Endothelial cell of umbilical vein (primary cell): ENCODE measurements at regions not wholly inside any gene's neighbourhood (a gene's known extent, or its start where the extent isn't known, plus 50 kb on each side); places are given as distances from the start of the nearest gene placed in this dataset.

Experiments used
- BruUV-seq: library from RNA; stranded (reverse); fragments of 400-500 nt; replicated peaks from 2 replicates; lab custom pipeline; 2021; lab: Mats Ljungman, UMichigan
- CTCF ChIA-PET: fragments of 300-600, 350-600 bp; sonication (Branson Sonifier 250); formaldehyde crosslinking; loops from one replicate; lab custom pipeline; 2021; ENCODE audit warnings: antibody characterized with exemption, inconsistent platforms; lab: Charles Lee
- POLR2A ChIA-PET: fragments of 300-600, 350-600 bp; sonication (Branson Sonifier 250); formaldehyde crosslinking; loops from one replicate; lab custom pipeline; 2021; ENCODE audit warnings: antibody characterized with exemption, inconsistent platforms; lab: Charles Lee
- DNase-seq: peaks from one replicate; pipeline ENCODE4 v3.0.0-alpha.2; 2011; ENCODE audit warnings: low read depth, low spot score
- FAIRE-seq: peaks from 2 replicates; lab custom pipeline; 2011; peaks lifted over from hg19 to GRCh38; lab: Jason Lieb, UNC
- H2AFZ ChIP-seq: 2 replicates; pipeline ENCODE4 v1.6.0; 2012; ENCODE audit warnings: low read depth, low read length, control low read depth, inconsistent platforms
- H3K27ac ChIP-seq: 2 replicates; pipeline ENCODE4 v1.5.1; 2011; ENCODE audit warnings: low read depth, mild to moderate bottlenecking, control low read depth, low read length, moderate library complexity; ENCODE audit not compliant: insufficient read depth
- H3K27me3 ChIP-seq, 2 experiments: 2 replicates each; pipeline versions ENCODE4 v1.6.0 to v1.6.1; 2011; ENCODE audit warnings: low read length in 2 of 2, mixed read lengths in 1 of 2; ENCODE audit not compliant: control insufficient read depth in 2 of 2, insufficient read depth in 2 of 2
- H3K36me3 ChIP-seq, 2 experiments: 2 replicates in 1 of 2; 3 replicates in 1 of 2; pipeline ENCODE4 v1.5.1; 2011; ENCODE audit warnings: low read length in 2 of 2, mild to moderate bottlenecking in 1 of 2, moderate library complexity in 1 of 2; ENCODE audit not compliant: control insufficient read depth in 2 of 2, insufficient read depth in 2 of 2; ENCODE audit errors: extremely low read depth in 1 of 2
- H3K4me1 ChIP-seq: 3 replicates; pipeline ENCODE4 v1.5.1; 2011; ENCODE audit warnings: mild to moderate bottlenecking, low read length; ENCODE audit not compliant: control insufficient read depth, insufficient read depth; ENCODE audit errors: extremely low read depth
- H3K4me2 ChIP-seq: 2 replicates; pipeline ENCODE4 v1.6.1; 2011; ENCODE audit warnings: low read length, control low read depth, mixed read lengths; ENCODE audit not compliant: insufficient read depth
- H3K4me3 ChIP-seq, 3 experiments: fragments of 200-600 bp in 1 of 3; sonication (generic), shearing (Covaris generic) in 1 of 3; replicated peaks in 1 of 3; 2 replicates each; pipeline ENCODE4 v1.5.1; 2011 to 2016; ENCODE audit warnings: control low read depth in 3 of 3, low read length in 3 of 3, mild to moderate bottlenecking in 2 of 3, inconsistent platforms in 1 of 3, low read depth in 1 of 3, moderate library complexity in 1 of 3; ENCODE audit not compliant: insufficient read depth in 1 of 3
- H3K79me2 ChIP-seq: 2 replicates; pipeline ENCODE4 v1.6.0; 2012; ENCODE audit warnings: low read length, inconsistent platforms; ENCODE audit not compliant: control insufficient read depth, insufficient read depth
- H3K9ac ChIP-seq: replicated peaks from 2 replicates; pipeline ENCODE3; 2011; ENCODE audit warnings: low read length, control low read depth; ENCODE audit not compliant: insufficient read depth; ENCODE audit errors: extremely low read depth
- H3K9me1 ChIP-seq: replicated peaks from 3 replicates; pipeline ENCODE4 v1.6.0; 2011; ENCODE audit warnings: mild to moderate bottlenecking, low read length; ENCODE audit not compliant: control insufficient read depth, insufficient read depth; ENCODE audit errors: extremely low read depth
- H3K9me3 ChIP-seq: replicated peaks from 2 replicates; pipeline ENCODE4 v1.5.1; 2012; ENCODE audit warnings: low read length, inconsistent platforms; ENCODE audit not compliant: control insufficient read depth, insufficient read depth
- H4K20me1 ChIP-seq: replicated peaks from 2 replicates; pipeline ENCODE3; 2011; ENCODE audit warnings: mild to moderate bottlenecking, low read length; ENCODE audit not compliant: control insufficient read depth, insufficient read depth; ENCODE audit errors: extremely low read depth
- CTCF ChIP-seq, 2 donors: IDR thresholded peaks; 1 replicate in 1 of 2; 2 replicates in 1 of 2; pipeline ENCODE4 v1.5.1; 2011; ENCODE audit warnings: low read length in 2 of 2, mild to moderate bottlenecking in 2 of 2, moderate library complexity in 2 of 2, control low read depth in 1 of 2, inconsistent platforms in 1 of 2, low read depth in 1 of 2; ENCODE audit not compliant: insufficient read depth in 1 of 2; ENCODE audit errors: extremely low read depth in 1 of 2
- EZH2 ChIP-seq: IDR thresholded peaks from 2 replicates; pipeline ENCODE4 v1.6.1; 2012; ENCODE audit warnings: borderline replicate concordance, low read depth, mild to moderate bottlenecking, moderate library complexity, low read length, inconsistent platforms; ENCODE audit not compliant: severe bottlenecking
- FOS ChIP-seq: IDR thresholded peaks from 2 replicates; pipeline ENCODE4 v1.6.1; 2011; ENCODE audit warnings: mild to moderate bottlenecking, low read length, moderate library complexity, borderline replicate concordance; ENCODE audit not compliant: insufficient read depth
- GATA2 ChIP-seq: IDR thresholded peaks from 2 replicates; pipeline ENCODE4 v1.7.0; 2011; ENCODE audit warnings: low read depth, mild to moderate bottlenecking, moderate library complexity, mixed read lengths, low read length; ENCODE audit not compliant: insufficient read length, insufficient read depth
- JUN ChIP-seq: IDR thresholded peaks from 2 replicates; pipeline ENCODE4 v1.6.1; 2011; ENCODE audit warnings: borderline replicate concordance, low read depth; ENCODE audit not compliant: insufficient read length, insufficient read depth
- MAX ChIP-seq: IDR thresholded peaks from 2 replicates; pipeline ENCODE4 v1.6.1; 2011; ENCODE audit not compliant: insufficient read depth, insufficient read length
- MYC ChIP-seq: IDR thresholded peaks from one replicate; pipeline ENCODE4 v1.6.1; 2011; ENCODE audit warnings: mild to moderate bottlenecking, low read depth, low read length
- POLR2A ChIP-seq: IDR thresholded peaks from 2 replicates; pipeline ENCODE4 v1.6.1; 2012; ENCODE audit warnings: low read depth, mild to moderate bottlenecking, control low read depth, low read length
- POLR2AphosphoS5 ChIP-seq: IDR thresholded peaks from 2 replicates; pipeline ENCODE4 v1.6.1; 2012; ENCODE audit warnings: low read depth, mild to moderate bottlenecking, control low read depth, low read length, moderate library complexity; ENCODE audit not compliant: insufficient read depth
- dilution Hi-C: fragments of 300-500 bp; cut with MboI; formaldehyde crosslinking; loops from one replicate; pipeline ENCODE4 v1.15.0; 2019; ENCODE audit warnings: low sequenced_read_pairs; ENCODE audit not compliant: extremely low pct_ligation_motif_present
- intact Hi-C: fragments of 100-400 bp; cut with micrococcal nuclease; formaldehyde crosslinking; loops from one replicate; pipeline ENCODE4 v1.10.0; 2022

GRCh38 chr4:160983035-160983434 lies 1180.8 kb downstream of the FSTL5 start:
- no peaks in the 10 kb centered on the region for H3K4me1 ChIP-seq
- FAIRE-seq: no peak
- DNase-seq: no peak
- H2AFZ ChIP-seq: no peak overlapping the region
- ChIA-PET CTCF (no interaction called here), POLR2A (no interaction called here)
- intact Hi-C loops: no loop called here
- H4K20me1 ChIP-seq: no peaks in the 10 kb centered on the region
- dilution Hi-C loops: no loop called here
- no peaks in the 10 kb centered on the region for H3K79me2 ChIP-seq
- no peaks in the 10 kb centered on the region for H3K27me3 ChIP-seq
- peaks cover 2% of the 10 kb centered on the region for H3K9me3 ChIP-seq
- no peaks in the 10 kb centered on the region for H3K9me1 ChIP-seq
- no peak overlapping the region for H3K4me2 ChIP-seq
- no peak for TF ChIP-seq GATA2
- TF ChIP-seq FOS: no peak
- TF ChIP-seq CTCF (IDR thresholded peaks at IDR 0.05; ENCODE audit: extremely low read depth in 1 of 2, insufficient read depth in 1 of 2, low read depth in 1 of 2, low read length in 2 of 2): no peak
- TF ChIP-seq POLR2AphosphoS5: no peak
- TF ChIP-seq MAX: no peak
- no peak for TF ChIP-seq MYC
- no peak for TF ChIP-seq JUN
- TF ChIP-seq EZH2: no peak
- TF ChIP-seq POLR2A: no peak
- H3K36me3 ChIP-seq: no peaks in the 10 kb centered on the region
- no peak overlapping the region for H3K4me3 ChIP-seq
- BruUV-seq: no TSS peak
- H3K9ac ChIP-seq: no peak overlapping the region
- no peak overlapping the region for H3K27ac ChIP-seq
